Erythroblast (primary cell): ENCODE measurements at regions not wholly inside any gene's neighbourhood (a gene's known extent, or its start where the extent isn't known, plus 50 kb on each side); places are given as distances from the start of the nearest gene placed in this dataset.

ENCODE experiments used
- GATA1 ChIP-seq: IDR thresholded peaks from 2 replicates; pipeline ENCODE4 v1.6.1; 2011; ENCODE audit warnings: low read depth, mild to moderate bottlenecking, control low read depth, low read length, moderate library complexity
- POLR2A ChIP-seq: IDR thresholded peaks from 2 replicates; pipeline ENCODE4 v1.6.1; 2011; ENCODE audit warnings: mild to moderate bottlenecking, low read length

DNA sequence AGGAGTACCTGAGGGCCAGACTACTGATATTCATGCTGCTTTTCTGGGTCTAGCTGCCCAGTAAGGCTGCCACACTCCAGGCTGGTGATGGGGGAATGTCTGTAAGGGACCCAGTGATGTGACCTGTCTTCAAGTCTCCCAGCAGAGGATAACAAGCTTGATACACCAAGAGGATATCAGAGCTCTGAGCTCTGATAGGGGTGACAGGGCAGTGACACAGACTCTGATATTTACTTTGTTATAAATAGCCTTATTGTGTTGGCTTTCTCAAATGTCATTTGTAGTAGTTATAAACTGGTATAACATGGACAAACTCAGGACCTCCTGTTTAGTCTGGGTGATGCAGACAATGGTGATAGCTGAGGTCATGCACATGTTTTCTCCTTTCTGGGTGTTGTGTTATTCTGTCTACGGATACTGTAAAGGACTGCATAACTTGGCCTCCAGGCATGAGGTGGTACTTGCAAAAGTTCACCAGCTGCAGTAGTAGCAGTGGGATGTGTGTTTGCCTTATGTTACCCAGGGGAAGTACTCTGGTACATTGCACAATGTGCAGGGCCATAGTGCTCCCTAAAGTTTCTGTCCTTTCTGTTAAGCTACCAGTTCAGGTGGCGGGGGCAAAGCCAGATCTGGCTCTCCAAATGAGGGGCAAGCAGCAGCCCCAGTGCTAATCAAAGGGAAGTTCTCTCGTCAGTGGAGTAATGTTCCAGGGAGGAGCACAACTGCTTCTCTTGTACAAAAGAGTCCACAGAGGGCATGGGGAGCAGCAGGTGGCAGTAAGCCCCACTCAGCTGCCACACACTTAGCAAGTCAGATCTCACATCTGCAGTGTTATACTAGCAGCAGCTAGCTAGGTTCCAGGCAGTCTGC, 812.2 kb downstream of the JRKL start:
- no peak for TF ChIP-seq POLR2A
- no peak for TF ChIP-seq GATA1
